Frontal cortex (tissue), 4 donors: ENCODE measurements at regions not wholly inside any gene's neighbourhood (a gene's known extent, or its start where the extent isn't known, plus 50 kb on each side); places are given as distances from the start of the nearest gene placed in this dataset. TPM values are rescaled to one million over a fixed set of nuclear protein-coding genes. Genes with fewer than 3 reads are reported as not detected.
"Not testable (repeated sequence)": the region's sequence is repeated elsewhere in the genome, so short reads cannot be mapped to it uniquely, and the experiment has no call there.

Experiments used
- DNase-seq, 2 donors: peaks; one replicate each; pipeline ENCODE4 v3.0.0; 2012; ENCODE audit warnings: low spot score in 2 of 2
- FAIRE-seq: peaks from 2 replicates; lab custom pipeline; 2012; peaks lifted over from hg19 to GRCh38; lab: Jason Lieb, UNC
- small RNA-seq: library from RNA; depleted of rRNA; stranded (forward); fragments of <200 nt; gene quantifications from one replicate; pipeline ENCODE3, GENCODE V24; 2014
- donor health status: control.
- donor health status: control.
- donor health status: control.

DNA sequence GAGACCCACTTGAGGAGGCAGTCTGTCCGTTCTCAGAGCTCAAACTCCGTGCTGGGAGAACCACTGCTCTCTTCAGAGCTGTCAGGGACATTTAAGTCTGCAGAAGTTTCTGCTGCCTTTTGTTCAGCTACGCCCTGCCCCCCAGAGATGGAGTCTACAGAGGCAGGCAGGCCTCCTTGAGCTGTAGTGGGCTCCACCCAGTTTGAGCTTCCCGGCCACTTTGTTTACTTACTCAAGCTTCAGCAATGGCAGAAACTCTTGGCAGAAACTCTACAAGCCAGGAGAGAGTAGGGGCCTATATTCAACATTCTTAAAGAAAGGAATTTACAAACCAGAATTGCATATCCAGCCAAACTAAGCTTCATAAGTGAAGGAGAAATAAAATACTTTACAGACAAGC is 125.2 kb upstream of the RGS6 start:
- not testable (repeated sequence) for DNase-seq, FAIRE-seq

- FAIRE-seq, DNase-seq: not testable (repeated sequence)
Measured at GRCh38 chr14:71810800-71811199, 121.4 kb upstream of the RGS6 start.

- FAIRE-seq (no peak), DNase-seq (no peak)
Measured at GRCh38 chr14:71812693-71813092, 119.5 kb upstream of the RGS6 start.

DNA sequence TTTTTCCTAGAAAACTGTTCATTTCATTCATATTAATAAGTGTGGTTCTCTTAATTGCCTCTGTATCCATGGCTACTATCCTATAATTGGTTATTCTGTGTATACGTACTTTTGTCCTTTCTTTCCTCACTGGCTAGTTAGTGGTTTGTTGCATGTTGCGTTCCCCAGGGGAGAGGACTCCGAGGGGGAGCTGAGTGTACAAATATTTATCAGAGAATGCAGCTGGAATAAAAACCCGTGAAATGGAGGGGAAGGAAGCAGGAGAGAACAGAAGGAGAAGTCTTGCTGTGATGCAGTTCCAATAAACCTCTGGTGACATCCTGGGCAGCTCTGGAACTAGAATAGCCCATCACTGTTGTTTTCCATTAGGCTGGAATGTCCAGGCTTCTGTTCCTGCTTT is 117.1 kb upstream of the RGS6 start:
- FAIRE-seq (no peak), DNase-seq (no peak)

DNA sequence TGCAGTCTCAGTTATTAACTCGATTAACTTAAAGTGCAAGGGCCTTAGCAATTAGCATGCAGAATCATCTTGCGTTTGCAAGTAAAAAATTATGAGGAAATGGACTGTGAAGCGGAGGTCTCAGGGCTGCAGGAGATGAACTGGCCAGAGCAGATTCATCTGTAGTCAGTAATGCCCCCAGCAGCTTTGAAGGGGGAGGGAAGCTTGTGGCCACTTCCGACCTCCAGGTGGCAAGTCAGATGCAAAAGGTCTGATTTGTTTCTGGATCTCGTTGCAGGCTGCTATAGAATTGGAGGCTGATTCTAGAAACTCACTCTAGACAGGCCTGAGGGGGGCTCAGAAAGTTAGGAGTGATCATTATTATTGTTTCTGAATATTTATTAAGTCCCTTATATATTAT is 107.4 kb upstream of the RGS6 start:
- DNase-seq (no peak), FAIRE-seq (no peak)

GRCh38 chr14:71833476-71833875 is 98.8 kb upstream of the RGS6 start:
- no peak for DNase-seq
- FAIRE-seq, result no peak

DNA sequence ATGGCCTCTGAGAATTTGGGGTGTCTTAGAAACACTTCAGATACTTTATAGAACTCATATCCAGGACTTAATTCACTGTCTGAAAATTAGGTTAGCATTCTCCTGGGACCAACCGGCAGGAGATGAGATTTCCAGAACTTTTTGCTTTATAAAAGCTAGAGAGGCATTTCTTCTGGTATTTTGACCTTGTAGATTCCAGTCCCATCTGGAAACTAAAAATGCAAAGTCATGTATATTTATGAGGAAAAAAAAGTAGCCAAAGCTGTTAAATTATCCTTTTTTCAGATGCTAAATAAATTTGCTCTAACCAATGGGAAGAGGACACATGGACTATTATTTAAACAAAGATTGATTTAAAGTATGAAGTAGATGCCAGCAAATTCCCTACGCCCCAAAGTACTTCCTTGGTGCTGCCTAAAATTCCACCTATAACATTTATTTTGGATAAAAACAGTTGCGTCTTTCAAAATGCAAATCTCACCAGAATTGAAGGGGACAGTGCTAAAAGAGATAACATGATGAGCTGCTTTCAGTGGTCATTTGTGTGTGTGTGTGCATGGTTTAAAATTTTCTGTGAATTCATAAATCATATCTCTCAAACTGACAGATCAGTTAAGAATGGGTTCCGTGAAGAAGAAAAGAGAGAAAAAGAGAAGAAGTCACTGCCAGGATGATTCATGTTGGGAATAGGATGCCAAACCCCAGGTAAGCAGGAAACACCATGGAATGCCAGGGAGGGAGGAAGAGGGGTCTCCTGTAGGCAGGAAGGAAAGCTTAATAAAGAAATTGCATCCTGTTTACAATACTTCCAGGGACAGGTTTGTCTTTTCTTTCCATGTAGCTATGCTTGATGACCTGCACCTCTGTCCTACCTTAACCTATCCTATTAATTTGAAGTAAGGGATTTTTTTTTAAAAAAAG is 97.7 kb upstream of the RGS6 start:
- DNase-seq (no peak), FAIRE-seq (no peak)

DNA sequence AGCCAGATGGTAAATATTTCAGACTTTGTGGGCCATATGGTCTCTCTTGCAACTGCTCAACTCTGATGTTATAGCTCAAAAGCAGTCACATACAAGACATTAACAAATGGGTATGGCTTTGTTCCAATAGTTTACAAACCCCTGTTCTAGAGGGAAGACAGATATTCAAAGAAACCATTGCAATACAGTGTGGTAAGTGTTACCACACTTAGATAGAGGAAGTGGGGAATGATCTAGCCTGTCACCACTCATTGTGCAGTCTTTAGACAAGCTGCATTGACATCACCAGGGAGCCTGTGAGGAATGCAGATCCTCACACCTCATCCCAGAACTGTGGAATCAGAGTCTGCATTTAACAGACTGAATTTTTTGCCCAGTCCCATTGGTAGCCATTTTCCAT is 80.0 kb upstream of the RGS6 start:
- FAIRE-seq (no peak), DNase-seq (no peak)

- no peak for FAIRE-seq
Measured at GRCh38 chr14:71855399-71856036, 76.7 kb upstream of the RGS6 start.

DNA sequence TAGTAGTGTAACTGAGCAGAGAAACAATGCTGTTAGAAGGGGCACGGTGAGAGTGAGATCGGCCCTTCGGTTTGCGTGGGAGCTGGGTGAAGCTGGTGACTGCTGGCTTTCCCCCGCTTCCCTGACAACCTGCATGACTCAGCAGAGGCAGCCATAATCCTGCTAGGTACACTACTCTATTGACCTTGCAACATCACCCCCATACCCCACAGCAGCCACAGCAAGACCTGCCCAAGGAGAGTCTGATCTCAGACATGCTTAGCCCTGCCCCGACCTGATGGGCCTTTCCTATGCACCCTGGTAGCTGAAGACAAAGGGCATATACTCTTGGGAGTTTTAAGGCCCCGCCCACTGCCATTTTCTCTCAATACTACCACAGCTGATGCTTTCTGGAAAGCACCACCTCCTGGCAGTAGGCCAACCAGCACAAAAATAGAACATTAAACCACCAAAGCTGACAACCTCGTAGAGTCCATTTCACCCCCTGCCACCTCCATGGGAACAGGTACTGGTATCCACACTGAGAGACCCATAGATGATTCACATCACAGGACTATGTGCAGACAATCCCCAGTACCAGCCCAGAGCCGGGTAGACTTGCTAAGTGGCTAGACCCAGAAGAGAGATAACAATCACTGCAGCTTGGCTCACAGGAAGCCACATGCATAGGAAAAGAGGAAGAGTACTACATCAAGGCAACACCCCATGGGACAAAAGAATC is 75.9 kb upstream of the RGS6 start:
- FAIRE-seq (no peak), DNase-seq (no peak)

More at GRCh38 chr14:71855399-71856036, 76.7 kb upstream of the RGS6 start:
- DNase-seq, result peak in 1 of 2 donors; percentile 27

DNA sequence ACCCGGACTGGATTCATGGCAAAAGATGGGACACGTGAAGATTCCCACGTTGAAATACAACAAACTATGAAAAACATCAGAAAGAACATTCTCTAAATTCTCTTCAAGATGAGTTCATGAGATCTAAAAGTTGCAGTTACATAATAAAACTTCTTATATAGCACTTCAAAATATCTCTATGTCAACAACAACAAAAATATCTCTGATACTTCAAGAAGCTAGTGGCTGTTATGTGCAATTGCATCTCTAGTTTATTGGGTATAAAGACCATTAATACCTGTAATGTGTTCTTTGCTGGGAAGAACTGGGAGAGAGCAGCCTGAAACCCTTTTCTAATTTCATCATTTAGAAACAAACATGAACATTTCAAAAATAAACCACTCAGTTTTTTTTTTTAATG is 69.2 kb upstream of the RGS6 start:
- DNase-seq, result no peak
- no peak for FAIRE-seq

GRCh38 chr14:71863766-71864165 is 68.5 kb upstream of the RGS6 start:
- FAIRE-seq (no peak), DNase-seq (no peak)

Small RNAs in the stretch of these regions (small RNA-seq; reads per million reads assigned to genes)
- gene RN7SL683P, result not detected
- 0.13 reads per million for gene SNORD56B
